Lung (tissue), 11 donors: ENCODE measurements at regions not wholly inside any gene's neighbourhood (a gene's known extent, or its start where the extent isn't known, plus 50 kb on each side); places are given as distances from the start of the nearest gene placed in this dataset.

Source experiments
- ATAC-seq: fragments of 200-7000 bp; cut with Tn5 transposase; one replicate; pipeline ENCODE4 v1.9.1; 2020; ENCODE audit warnings: moderate number of reproducible peaks; ENCODE audit not compliant: insufficient read depth, low FRiP score
- DNase-seq, 3 donors: peaks; one replicate each; pipeline ENCODE4 v3.0.0-alpha.2; 2013 to 2017
- H3K27ac ChIP-seq, 2 donors: one replicate each; pipeline ENCODE4 v1.5.1; 2013; ENCODE audit warnings: mild to moderate bottlenecking in 2 of 2, moderate library complexity in 2 of 2, control low read depth in 1 of 2, inconsistent platforms in 1 of 2, low read depth in 1 of 2, low read length in 1 of 2
- H3K27me3 ChIP-seq, 3 donors: one replicate each; pipeline ENCODE4 v1.5.1; 2013; ENCODE audit warnings: low read length in 2 of 3; ENCODE audit not compliant: control insufficient read depth in 3 of 3, insufficient read depth in 3 of 3
- H3K36me3 ChIP-seq, 4 donors: one replicate each; pipeline ENCODE4 v1.5.1; 2013; ENCODE audit warnings: low read length in 4 of 4, mild to moderate bottlenecking in 1 of 4, moderate library complexity in 1 of 4; ENCODE audit not compliant: control insufficient read depth in 4 of 4, insufficient read depth in 4 of 4
- H3K4me1 ChIP-seq, 5 donors: one replicate each; pipeline ENCODE4 v1.5.1; 2013; ENCODE audit warnings: low read length in 5 of 5, mild to moderate bottlenecking in 2 of 5, moderate library complexity in 1 of 5; ENCODE audit not compliant: control insufficient read depth in 5 of 5, insufficient read depth in 5 of 5
- H3K4me3 ChIP-seq: one replicate; pipeline ENCODE4 v1.5.1; 2013; ENCODE audit warnings: mild to moderate bottlenecking, control low read depth, moderate library complexity
- H3K9ac ChIP-seq, 2 donors: one replicate each; pipeline ENCODE4 v1.5.1; 2013; ENCODE audit warnings: low read length in 2 of 2, control low read depth in 1 of 2; ENCODE audit not compliant: insufficient read depth in 1 of 2
- H3K9me3 ChIP-seq, 4 donors: one replicate each; pipeline ENCODE4 v1.5.1; 2013; ENCODE audit warnings: low read length in 3 of 4, mild to moderate bottlenecking in 1 of 4, moderate library complexity in 1 of 4; ENCODE audit not compliant: control insufficient read depth in 4 of 4, insufficient read depth in 3 of 4
- WGBS, 2 donors: extraction: QIAGEN DNeasy Blood & Tissue Kit; methylation state at CpG; one replicate each; pipeline ENCODE4 v1.1.7; 2013; 5-methylcytosine and 5-hydroxymethylcytosine counted together
- TF ChIP-seq, protein P1 (sequence below): IDR thresholded peaks from 2 replicates; pipeline ENCODE4 v1.5.1; 2012; ENCODE audit warnings: mild to moderate bottlenecking; ENCODE audit errors: control extremely low read depth, extremely low read depth
- donor health status: control.
- donor health status: control.
- donor health status: Bipolar disorder and iron deficiency.
- donor health status: healthy.
- donor health status: DM: yes; HTN: yes; CAD: no.

DNA sequence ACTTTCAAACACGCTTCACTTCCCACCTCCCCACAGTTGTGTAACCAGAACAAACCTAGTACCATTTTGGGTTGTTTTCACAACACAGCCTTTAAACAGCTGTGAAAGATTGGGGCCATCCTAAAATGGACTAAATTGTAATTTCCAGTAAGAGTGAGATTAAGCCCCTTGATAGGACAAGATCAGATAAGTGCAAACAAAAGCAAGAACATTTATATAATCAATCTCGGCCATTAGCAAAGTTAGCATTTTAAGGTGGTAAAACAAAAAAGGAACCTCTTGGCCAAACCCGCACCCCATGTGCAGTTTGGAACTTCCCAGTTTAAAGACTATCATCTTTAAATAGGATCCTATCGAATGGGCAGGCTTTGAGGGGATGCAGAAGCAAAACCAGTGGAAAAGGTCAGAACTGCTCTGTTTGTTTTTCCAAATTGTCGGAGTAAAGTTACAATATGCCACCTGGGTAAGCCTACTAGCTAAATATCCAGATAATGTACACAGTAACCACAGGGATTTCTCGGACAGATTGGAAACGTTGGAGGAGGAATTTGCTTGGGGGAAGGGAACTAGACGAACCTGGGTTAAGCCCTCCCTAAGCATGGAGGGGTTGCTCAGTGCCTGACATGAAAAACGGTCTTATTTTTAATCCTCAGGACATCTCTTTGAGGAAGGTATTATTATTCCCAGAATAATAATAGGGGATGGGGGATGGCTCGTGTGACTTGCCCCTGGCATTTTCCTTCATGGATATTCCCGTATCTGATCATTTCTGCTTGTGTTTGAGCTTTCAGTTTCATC is 159.8 kb upstream of the SALL4 start:
- Histone ChIP-seq H3K27ac (no peak overlapping the region), H3K9ac (peak overlapping the region in 1 of 2 donors; percentile 71), H3K27me3 (no peaks in the 10 kb centered on the region), H3K36me3 (no peaks in the 10 kb centered on the region), H3K4me3 (no peak overlapping the region), H3K4me1 (peaks cover 0 to 20% (median 5%) of the 10 kb centered on the region in 5 donors), H3K9me3 (no peaks in the 10 kb centered on the region)
- TF ChIP-seq, protein P1, sequence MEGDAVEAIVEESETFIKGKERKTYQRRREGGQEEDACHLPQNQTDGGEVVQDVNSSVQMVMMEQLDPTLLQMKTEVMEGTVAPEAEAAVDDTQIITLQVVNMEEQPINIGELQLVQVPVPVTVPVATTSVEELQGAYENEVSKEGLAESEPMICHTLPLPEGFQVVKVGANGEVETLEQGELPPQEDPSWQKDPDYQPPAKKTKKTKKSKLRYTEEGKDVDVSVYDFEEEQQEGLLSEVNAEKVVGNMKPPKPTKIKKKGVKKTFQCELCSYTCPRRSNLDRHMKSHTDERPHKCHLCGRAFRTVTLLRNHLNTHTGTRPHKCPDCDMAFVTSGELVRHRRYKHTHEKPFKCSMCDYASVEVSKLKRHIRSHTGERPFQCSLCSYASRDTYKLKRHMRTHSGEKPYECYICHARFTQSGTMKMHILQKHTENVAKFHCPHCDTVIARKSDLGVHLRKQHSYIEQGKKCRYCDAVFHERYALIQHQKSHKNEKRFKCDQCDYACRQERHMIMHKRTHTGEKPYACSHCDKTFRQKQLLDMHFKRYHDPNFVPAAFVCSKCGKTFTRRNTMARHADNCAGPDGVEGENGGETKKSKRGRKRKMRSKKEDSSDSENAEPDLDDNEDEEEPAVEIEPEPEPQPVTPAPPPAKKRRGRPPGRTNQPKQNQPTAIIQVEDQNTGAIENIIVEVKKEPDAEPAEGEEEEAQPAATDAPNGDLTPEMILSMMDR = no peak
- WGBS, 2 donors = 66 to 74% methylated on average over 11 of the region's 11 CpGs
- DNase-seq (peak in 2 of 3 donors; percentile 66 to 69), ATAC-seq (no peak)

DNA sequence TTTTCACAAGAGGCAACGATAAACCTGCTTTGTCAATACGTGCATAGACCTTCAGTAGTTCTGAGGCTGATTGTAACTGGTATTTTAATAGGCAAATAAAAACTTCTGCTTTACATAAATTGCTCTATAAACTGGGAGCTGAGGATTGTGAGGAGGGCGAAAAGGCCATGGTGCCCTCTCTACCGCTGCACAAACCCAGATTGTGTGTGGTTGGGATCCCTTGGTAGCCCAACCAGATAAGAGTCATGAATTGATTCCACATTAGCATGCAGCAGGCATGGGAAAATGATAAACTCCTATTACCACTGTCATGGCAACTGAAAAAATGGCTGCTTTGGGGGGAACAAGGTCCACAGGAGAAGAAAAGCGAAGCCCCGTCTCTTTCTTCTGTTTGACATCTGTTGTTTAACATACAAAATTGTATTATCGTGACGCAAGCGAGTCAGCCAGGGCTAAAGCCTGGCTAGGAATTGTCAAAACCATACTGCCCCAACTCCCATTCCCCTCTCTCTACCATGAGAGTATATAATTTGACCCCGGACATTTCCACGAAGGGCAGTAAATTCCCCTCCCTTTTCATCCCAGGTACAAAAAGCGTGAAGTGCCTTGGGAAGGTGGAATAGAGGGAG is 157.8 kb upstream of the SALL4 start:
- no peaks in the 10 kb centered on the region for H3K27me3 ChIP-seq
- DNase-seq (no peak), ATAC-seq (no peak)
- no peak overlapping the region for H3K27ac ChIP-seq
- no peak overlapping the region for H3K4me3 ChIP-seq
- peaks cover 0 to 20% (median 5%) of the 10 kb centered on the region in 5 donors for H3K4me1 ChIP-seq
- no peaks in the 10 kb centered on the region for H3K36me3 ChIP-seq
- no peak overlapping the region for H3K9ac ChIP-seq
- 95% methylated on average over 12 of the region's 12 CpGs for WGBS, 2 donors
- TF ChIP-seq, protein P1 = no peak
- H3K9me3 ChIP-seq = no peaks in the 10 kb centered on the region

DNA sequence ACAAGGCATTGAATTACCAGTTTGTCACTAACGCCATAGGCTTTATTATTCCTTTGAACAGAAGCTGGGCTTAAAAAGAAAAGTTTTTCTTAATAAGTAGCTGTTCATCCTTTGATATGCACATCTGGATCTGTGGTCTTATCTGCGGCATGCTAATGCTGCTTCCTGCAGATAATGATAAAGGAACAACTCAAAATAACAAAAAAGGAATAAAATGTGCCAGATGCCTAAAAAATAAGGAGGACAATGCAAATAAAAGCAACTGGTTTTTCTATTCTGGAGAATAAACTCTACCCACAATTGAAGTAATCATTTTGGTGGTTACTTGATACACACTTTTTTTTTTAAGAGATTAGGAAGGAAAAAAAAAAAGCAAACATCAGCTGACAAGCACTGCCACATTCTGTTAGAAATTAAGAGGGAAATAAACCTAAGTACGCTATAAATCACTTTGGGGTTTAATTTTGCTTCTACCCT is 156.8 kb upstream of the SALL4 start:
- no peak for DNase-seq
- H3K27ac ChIP-seq = no peak overlapping the region

More for the DNA sequence above, 156.8 kb upstream of the SALL4 start:
- TF ChIP-seq, protein P1 = no peak
- H3K27me3 ChIP-seq = no peaks in the 10 kb centered on the region
- no peak for ATAC-seq
- no peaks in the 10 kb centered on the region for H3K9me3 ChIP-seq
- H3K9ac ChIP-seq = peak overlapping the region in 1 of 2 donors; percentile 49
- H3K36me3 ChIP-seq = no peaks in the 10 kb centered on the region
- WGBS, 2 donors = 19 to 32% methylated on average over 3 of the region's 3 CpGs
- no peak overlapping the region for H3K4me3 ChIP-seq
- H3K4me1 ChIP-seq = peaks cover 0 to 20% (median 5%) of the 10 kb centered on the region in 5 donors
